Panc1 (cell line): ENCODE measurements at regions not wholly inside any gene's neighbourhood (a gene's known extent, or its start where the extent isn't known, plus 50 kb on each side); places are given as distances from the start of the nearest gene placed in this dataset.

Source experiments
- ATAC-seq: fragments of 200-7000 bp; cut with Tn5 transposase; 2 replicates; pipeline ENCODE4 v1.9.1; 2020; ENCODE audit warnings: mild to moderate bottlenecking, moderate library complexity
- BruUV-seq: library from RNA; stranded (reverse); fragments of 400-500 nt; replicated peaks from 2 replicates; lab custom pipeline; 2021; lab: Mats Ljungman, UMichigan
- CTCF ChIA-PET: fragments of 300-600 bp; sonication (Branson Sonifier 250); formaldehyde crosslinking; loops from one replicate; lab custom pipeline; 2022; ENCODE audit warnings: antibody characterized with exemption; lab: Charles Lee
- POLR2A ChIA-PET: fragments of 300-600 bp; sonication (Branson Sonifier 250); formaldehyde crosslinking; loops from one replicate; lab custom pipeline; 2022; ENCODE audit warnings: antibody characterized with exemption; lab: Charles Lee
- DNase-seq: peaks from one replicate; pipeline ENCODE4 v3.0.0-alpha.2; 2010; ENCODE audit warnings: low read depth, low spot score
- H3K27ac ChIP-seq: 2 replicates; pipeline ENCODE4 v1.5.1; 2011; ENCODE audit warnings: mild to moderate bottlenecking, low read length, inconsistent platforms
- H3K27me3 ChIP-seq: fragments of 200-500 bp; sonication (Bioruptor generic); 2 replicates; pipeline ENCODE4 v1.6.0; 2014; ENCODE audit warnings: low read length, inconsistent platforms; ENCODE audit not compliant: control insufficient read depth, insufficient read depth
- H3K36me3 ChIP-seq: fragments of 200-500 bp; sonication (Bioruptor generic); 2 replicates; pipeline ENCODE4 v1.5.1; 2014; ENCODE audit warnings: inconsistent platforms, mild to moderate bottlenecking, low read length, moderate library complexity; ENCODE audit not compliant: control insufficient read depth, insufficient read depth
- H3K4me1 ChIP-seq: 2 replicates; pipeline ENCODE4 v1.5.1; 2011; ENCODE audit warnings: inconsistent platforms, mild to moderate bottlenecking, low read length, moderate library complexity; ENCODE audit not compliant: control insufficient read depth, insufficient read depth
- H3K4me3 ChIP-seq, 2 experiments: 2 replicates each; pipeline ENCODE4 v1.5.1; 2011 to 2012; ENCODE audit warnings: low read depth in 2 of 2, low read length in 2 of 2, mild to moderate bottlenecking in 2 of 2, inconsistent platforms in 1 of 2, moderate library complexity in 1 of 2
- H3K9me3 ChIP-seq: fragments of 200-500 bp; sonication (Bioruptor generic); 2 replicates; pipeline ENCODE4 v1.5.1; 2014; ENCODE audit warnings: low read depth, mild to moderate bottlenecking, inconsistent platforms, low read length, moderate library complexity; ENCODE audit not compliant: control insufficient read depth, insufficient read depth
- CTCF ChIP-seq: fragments of 450-650 bp; IDR thresholded peaks from 2 replicates; pipeline ENCODE4 v1.5.1; 2017; ENCODE audit warnings: mild to moderate bottlenecking
- POLR2AphosphoS5 ChIP-seq: IDR thresholded peaks from 2 replicates; pipeline ENCODE4 v1.6.1; 2012; ENCODE audit warnings: mild to moderate bottlenecking, low read depth, low read length, moderate library complexity
- REST ChIP-seq, 2 experiments: IDR thresholded peaks; 2 replicates each; pipeline ENCODE4 v1.6.1; 2011 to 2012; ENCODE audit warnings: low read depth in 2 of 2, control low read depth in 1 of 2, low read length in 1 of 2, mild to moderate bottlenecking in 1 of 2, moderate library complexity in 1 of 2; ENCODE audit not compliant: insufficient read depth in 1 of 2
- SIN3A ChIP-seq: IDR thresholded peaks from 2 replicates; pipeline ENCODE4 v1.6.1; 2012; ENCODE audit warnings: low read depth, mild to moderate bottlenecking, low read length, moderate library complexity, borderline replicate concordance; ENCODE audit not compliant: insufficient read depth
- TCF7L2 ChIP-seq: IDR thresholded peaks from 2 replicates; pipeline ENCODE4 v1.6.1; 2011; ENCODE audit warnings: mild to moderate bottlenecking, low read depth, low read length, inconsistent platforms
- in situ Hi-C: cut with HindIII; loops from 2 replicates; pipeline ENCODE4 v1.10.0; 2016; ENCODE audit warnings: low sequenced_read_pairs, low pct_unique_long_range_greater_than_20kb
- intact Hi-C: fragments of 100-400 bp; cut with micrococcal nuclease; formaldehyde crosslinking; loops from one replicate; pipeline ENCODE4 v1.10.0; 2022; ENCODE audit not compliant: unreplicated experiment

- no peak for ATAC-seq
- no peaks in the 10 kb centered on the region for H3K27me3 ChIP-seq
- CTCF ChIA-PET, result no interaction called here
- intact Hi-C loops (no loop called here), in situ Hi-C loops (no loop called here)
- H3K4me1 ChIP-seq, result no peaks in the 10 kb centered on the region
- DNase-seq, result no peak
- TF ChIP-seq REST (IDR thresholded peaks at IDR 0.05; ENCODE audit: insufficient read depth in 1 of 2, low read depth in 2 of 2, low read length in 1 of 2) (no peak), TCF7L2 (no peak), POLR2AphosphoS5 (no peak), SIN3A (no peak), CTCF (no peak)
- H3K4me3 ChIP-seq, result no peak overlapping the region
- H3K27ac ChIP-seq, result no peak overlapping the region
- no TSS peak for BruUV-seq
- POLR2A ChIA-PET, result interaction anchor here (0.6 kb wide), 1 partner anchor 179 kb away, joined by 3 read pairs; no protein-coding TSS in a partner anchor
- no peaks in the 10 kb centered on the region for H3K36me3 ChIP-seq
- no peaks in the 10 kb centered on the region for H3K9me3 ChIP-seq
These were observed 210.1 kb upstream of the CHD1 start for GRCh38 chr5:99138911-99139310.

GRCh38 chr5:99133921-99134320 lies 205.1 kb upstream of the CHD1 start:
- in situ Hi-C loops, result no loop called here

More at GRCh38 chr5:99133921-99134320, 205.1 kb upstream of the CHD1 start:
- intact Hi-C loops, result no loop called here
- Histone ChIP-seq H3K4me1 (no peaks in the 10 kb centered on the region), H3K36me3 (no peaks in the 10 kb centered on the region), H3K9me3 (no peaks in the 10 kb centered on the region), H3K27me3 (no peaks in the 10 kb centered on the region), H3K27ac (no peak overlapping the region), H3K4me3 (no peak overlapping the region)
- ChIA-PET CTCF (no interaction called here), POLR2A (no interaction called here)
- no peak for TF ChIP-seq SIN3A
- TF ChIP-seq POLR2AphosphoS5, result no peak
- no peak for TF ChIP-seq TCF7L2
- TF ChIP-seq REST (IDR thresholded peaks at IDR 0.05; ENCODE audit: insufficient read depth in 1 of 2, low read depth in 2 of 2, low read length in 1 of 2), result no peak
- TF ChIP-seq CTCF, result no peak
- DNase-seq (no peak), ATAC-seq (no peak)
- no TSS peak for BruUV-seq
